Hematopoietic multipotent progenitor cell (in vitro differentiated cells): ENCODE measurements at regions not wholly inside any gene's neighbourhood (a gene's known extent, or its start where the extent isn't known, plus 50 kb on each side); places are given as distances from the start of the nearest gene placed in this dataset.
A peak's percentile ranks its signal among the peaks of the same experiment; 100 is the strongest.
"Not testable (repeated sequence)": the region's sequence is repeated elsewhere in the genome, so short reads cannot be mapped to it uniquely, and the experiment has no call there.

Experiments used
- DNase-seq, 3 donors: peaks; one replicate each; pipeline ENCODE4 v3.0.0-alpha.2; 2011 to 2015; ENCODE audit warnings: low read depth in 2 of 3, low spot score in 2 of 3

DNA sequence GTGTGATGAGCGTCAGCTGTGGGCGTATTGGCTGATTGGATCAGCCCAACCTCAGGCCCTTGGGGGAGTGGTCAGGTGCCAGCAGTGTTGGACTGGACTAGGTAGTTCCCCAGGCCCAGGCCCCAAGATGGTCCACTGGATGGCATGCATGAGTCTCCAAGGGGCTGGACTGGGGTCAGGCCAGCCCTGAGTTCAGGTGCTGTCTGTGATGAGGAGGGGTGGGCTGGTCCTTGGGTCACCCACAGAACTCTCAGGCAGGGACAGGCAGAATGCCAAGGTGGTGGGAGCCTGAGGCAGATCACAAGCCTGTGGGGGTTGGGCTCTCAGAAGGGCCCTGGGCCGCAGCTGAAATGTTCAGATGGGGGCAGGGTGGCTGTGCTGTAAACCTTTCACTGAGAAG, 59.5 kb upstream of the THUMPD2 start:
- no peak for DNase-seq

DNA sequence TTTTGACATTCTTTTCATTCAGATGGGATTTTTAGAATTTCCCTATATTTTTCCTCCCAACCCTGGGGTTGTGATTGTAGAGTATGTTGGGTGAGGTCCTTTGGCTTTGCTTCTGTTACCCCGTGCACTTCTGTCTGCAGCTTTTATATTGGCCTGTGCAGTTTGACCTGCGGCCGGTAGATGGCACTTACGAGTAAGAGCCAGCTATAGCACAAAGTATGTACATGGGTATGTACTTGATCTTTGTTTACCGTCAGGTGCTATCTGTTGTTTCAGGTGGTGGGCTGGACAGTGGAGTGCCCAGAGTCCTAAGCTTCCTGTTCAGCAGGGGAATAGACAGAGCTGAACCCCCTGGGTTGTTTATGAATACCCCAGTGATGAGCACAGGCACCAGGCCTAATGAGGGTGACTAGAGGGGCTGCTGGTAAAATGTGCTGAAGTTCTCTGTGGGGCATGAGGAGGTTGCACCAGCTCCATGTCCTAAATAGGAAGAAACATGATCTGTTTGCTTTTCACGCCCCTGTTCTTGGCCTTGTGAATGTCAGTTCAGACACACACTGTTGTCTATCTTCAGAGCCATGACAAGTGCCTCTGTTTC, 58.9 kb upstream of the THUMPD2 start:
- DNase-seq, result no peak

DNA sequence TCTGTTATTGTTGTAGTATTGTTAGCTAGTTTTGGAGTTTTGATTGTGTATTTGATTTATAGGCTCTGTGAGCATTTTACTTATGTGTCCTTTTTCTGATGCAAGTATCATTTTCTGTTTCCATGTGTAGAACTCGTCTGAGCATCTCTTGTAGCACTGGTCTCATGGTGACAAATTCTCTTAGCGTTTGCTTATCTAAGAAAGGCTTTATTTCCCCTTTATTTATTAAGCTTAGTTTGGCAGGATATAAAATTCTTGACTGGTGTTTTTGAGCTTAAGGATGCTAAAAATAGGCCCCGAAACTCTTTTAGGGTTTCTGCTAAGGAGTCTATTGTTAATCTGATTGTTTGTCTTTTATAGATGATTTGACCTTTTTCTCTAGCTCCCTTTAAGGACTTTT, 57.6 kb upstream of the THUMPD2 start:
- DNase-seq, result peak in 1 of 3 donors; percentile 32

DNA sequence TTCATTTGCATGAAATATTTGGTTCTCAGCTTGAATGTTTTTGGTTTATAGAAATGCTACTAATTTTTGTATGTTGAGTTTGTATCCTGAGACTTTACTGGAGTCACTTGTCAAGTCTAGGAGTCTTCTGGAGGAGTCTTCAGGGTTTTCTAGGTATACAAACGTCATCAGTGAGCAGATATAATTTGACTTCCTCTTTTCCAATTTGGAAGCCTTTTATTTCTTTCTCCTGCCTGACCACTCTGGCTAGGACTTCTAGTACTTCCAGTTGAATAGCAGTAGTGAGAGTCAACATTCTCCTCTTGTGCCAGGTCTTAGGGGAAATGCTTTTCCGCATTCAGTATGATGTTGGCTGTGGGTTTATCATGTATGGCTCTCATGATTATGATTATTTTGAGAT, 55.4 kb upstream of the THUMPD2 start:
- DNase-seq, result no peak

DNA sequence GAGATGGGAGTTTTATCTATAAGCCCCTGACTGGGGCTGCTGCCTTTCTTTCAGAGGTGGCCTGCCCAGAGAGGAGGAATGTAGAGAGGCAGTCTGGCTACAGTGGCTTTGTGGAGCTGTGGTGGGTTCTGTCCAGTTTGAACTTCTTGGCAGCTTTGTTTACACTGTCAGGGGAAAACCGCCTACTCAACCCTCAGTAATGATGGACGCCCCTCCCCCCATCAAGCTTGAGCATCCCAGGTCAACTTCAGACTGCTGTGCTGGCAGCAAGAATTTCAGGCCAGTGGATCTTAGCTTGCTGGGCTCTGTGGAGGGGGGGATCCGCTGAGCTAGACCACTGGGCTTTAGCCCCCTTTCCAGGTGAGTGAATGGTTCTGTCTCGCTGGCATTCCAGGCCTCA, 51.6 kb upstream of the THUMPD2 start:
- not testable (repeated sequence) for DNase-seq
